Panc1 (cell line): ENCODE measurements at regions not wholly inside any gene's neighbourhood (a gene's known extent, or its start where the extent isn't known, plus 50 kb on each side); places are given as distances from the start of the nearest gene placed in this dataset.

Experiments
- ATAC-seq: fragments of 200-7000 bp; cut with Tn5 transposase; 2 replicates; pipeline ENCODE4 v1.9.1; 2020; ENCODE audit warnings: mild to moderate bottlenecking, moderate library complexity
- BruUV-seq: library from RNA; stranded (reverse); fragments of 400-500 nt; replicated peaks from 2 replicates; lab custom pipeline; 2021; lab: Mats Ljungman, UMichigan
- CTCF ChIA-PET: fragments of 300-600 bp; sonication (Branson Sonifier 250); formaldehyde crosslinking; loops from one replicate; lab custom pipeline; 2022; ENCODE audit warnings: antibody characterized with exemption; lab: Charles Lee
- POLR2A ChIA-PET: fragments of 300-600 bp; sonication (Branson Sonifier 250); formaldehyde crosslinking; loops from one replicate; lab custom pipeline; 2022; ENCODE audit warnings: antibody characterized with exemption; lab: Charles Lee
- DNase-seq: peaks from one replicate; pipeline ENCODE4 v3.0.0-alpha.2; 2010; ENCODE audit warnings: low read depth, low spot score
- H3K27ac ChIP-seq: 2 replicates; pipeline ENCODE4 v1.5.1; 2011; ENCODE audit warnings: mild to moderate bottlenecking, low read length, inconsistent platforms
- H3K27me3 ChIP-seq: fragments of 200-500 bp; sonication (Bioruptor generic); 2 replicates; pipeline ENCODE4 v1.6.0; 2014; ENCODE audit warnings: low read length, inconsistent platforms; ENCODE audit not compliant: control insufficient read depth, insufficient read depth
- H3K36me3 ChIP-seq: fragments of 200-500 bp; sonication (Bioruptor generic); 2 replicates; pipeline ENCODE4 v1.5.1; 2014; ENCODE audit warnings: inconsistent platforms, mild to moderate bottlenecking, low read length, moderate library complexity; ENCODE audit not compliant: control insufficient read depth, insufficient read depth
- H3K4me1 ChIP-seq: 2 replicates; pipeline ENCODE4 v1.5.1; 2011; ENCODE audit warnings: inconsistent platforms, mild to moderate bottlenecking, low read length, moderate library complexity; ENCODE audit not compliant: control insufficient read depth, insufficient read depth
- H3K4me3 ChIP-seq, 2 experiments: 2 replicates each; pipeline ENCODE4 v1.5.1; 2011 to 2012; ENCODE audit warnings: low read depth in 2 of 2, low read length in 2 of 2, mild to moderate bottlenecking in 2 of 2, inconsistent platforms in 1 of 2, moderate library complexity in 1 of 2
- H3K9me3 ChIP-seq: fragments of 200-500 bp; sonication (Bioruptor generic); 2 replicates; pipeline ENCODE4 v1.5.1; 2014; ENCODE audit warnings: low read depth, mild to moderate bottlenecking, inconsistent platforms, low read length, moderate library complexity; ENCODE audit not compliant: control insufficient read depth, insufficient read depth
- POLR2AphosphoS5 ChIP-seq: IDR thresholded peaks from 2 replicates; pipeline ENCODE4 v1.6.1; 2012; ENCODE audit warnings: mild to moderate bottlenecking, low read depth, low read length, moderate library complexity
- SIN3A ChIP-seq: IDR thresholded peaks from 2 replicates; pipeline ENCODE4 v1.6.1; 2012; ENCODE audit warnings: low read depth, mild to moderate bottlenecking, low read length, moderate library complexity, borderline replicate concordance; ENCODE audit not compliant: insufficient read depth
- TCF7L2 ChIP-seq: IDR thresholded peaks from 2 replicates; pipeline ENCODE4 v1.6.1; 2011; ENCODE audit warnings: mild to moderate bottlenecking, low read depth, low read length, inconsistent platforms
- in situ Hi-C: cut with HindIII; loops from 2 replicates; pipeline ENCODE4 v1.10.0; 2016; ENCODE audit warnings: low sequenced_read_pairs, low pct_unique_long_range_greater_than_20kb
- intact Hi-C: fragments of 100-400 bp; cut with micrococcal nuclease; formaldehyde crosslinking; loops from one replicate; pipeline ENCODE4 v1.10.0; 2022; ENCODE audit not compliant: unreplicated experiment
- TF ChIP-seq, protein P1 (sequence below): fragments of 450-650 bp; IDR thresholded peaks from 2 replicates; pipeline ENCODE4 v1.5.1; 2017; ENCODE audit warnings: mild to moderate bottlenecking
- TF ChIP-seq, protein P2 (sequence below), 2 experiments: IDR thresholded peaks; 2 replicates each; pipeline ENCODE4 v1.6.1; 2011 to 2012; ENCODE audit warnings: low read depth in 2 of 2, control low read depth in 1 of 2, low read length in 1 of 2, mild to moderate bottlenecking in 1 of 2, moderate library complexity in 1 of 2; ENCODE audit not compliant: insufficient read depth in 1 of 2

DNA sequence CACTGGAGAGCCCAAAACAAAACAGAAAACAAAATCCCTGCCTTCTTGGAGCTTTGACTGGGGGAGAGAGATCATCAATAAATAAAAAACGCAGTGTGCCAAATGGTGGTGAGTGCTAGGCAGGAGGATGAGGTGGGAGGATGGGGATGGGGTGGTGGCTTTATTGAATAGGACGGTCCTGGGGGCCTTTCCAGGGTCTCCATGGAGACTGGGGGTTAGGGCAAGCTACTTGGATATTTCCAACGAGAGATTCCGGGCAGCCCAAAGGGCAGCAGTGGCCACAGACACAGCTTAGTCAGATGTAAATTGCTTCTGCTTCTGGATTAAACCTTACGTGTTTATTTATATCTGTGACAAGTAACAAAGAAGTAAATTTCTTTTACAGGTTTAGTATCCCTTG lies 700.1 kb downstream of the QKI start:
- BruUV-seq = no TSS peak
- ATAC-seq (no peak), DNase-seq (no peak)
- Histone ChIP-seq H3K27ac (no peak overlapping the region), H3K9me3 (no peaks in the 10 kb centered on the region), H3K27me3 (no peaks in the 10 kb centered on the region), H3K36me3 (no peaks in the 10 kb centered on the region), H3K4me1 (no peaks in the 10 kb centered on the region), H3K4me3 (no peak overlapping the region)
- no peak for TF ChIP-seq POLR2AphosphoS5
- no peak for TF ChIP-seq TCF7L2
- TF ChIP-seq, protein P1, sequence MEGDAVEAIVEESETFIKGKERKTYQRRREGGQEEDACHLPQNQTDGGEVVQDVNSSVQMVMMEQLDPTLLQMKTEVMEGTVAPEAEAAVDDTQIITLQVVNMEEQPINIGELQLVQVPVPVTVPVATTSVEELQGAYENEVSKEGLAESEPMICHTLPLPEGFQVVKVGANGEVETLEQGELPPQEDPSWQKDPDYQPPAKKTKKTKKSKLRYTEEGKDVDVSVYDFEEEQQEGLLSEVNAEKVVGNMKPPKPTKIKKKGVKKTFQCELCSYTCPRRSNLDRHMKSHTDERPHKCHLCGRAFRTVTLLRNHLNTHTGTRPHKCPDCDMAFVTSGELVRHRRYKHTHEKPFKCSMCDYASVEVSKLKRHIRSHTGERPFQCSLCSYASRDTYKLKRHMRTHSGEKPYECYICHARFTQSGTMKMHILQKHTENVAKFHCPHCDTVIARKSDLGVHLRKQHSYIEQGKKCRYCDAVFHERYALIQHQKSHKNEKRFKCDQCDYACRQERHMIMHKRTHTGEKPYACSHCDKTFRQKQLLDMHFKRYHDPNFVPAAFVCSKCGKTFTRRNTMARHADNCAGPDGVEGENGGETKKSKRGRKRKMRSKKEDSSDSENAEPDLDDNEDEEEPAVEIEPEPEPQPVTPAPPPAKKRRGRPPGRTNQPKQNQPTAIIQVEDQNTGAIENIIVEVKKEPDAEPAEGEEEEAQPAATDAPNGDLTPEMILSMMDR = no peak
- TF ChIP-seq SIN3A = no peak
- TF ChIP-seq, protein P2, sequence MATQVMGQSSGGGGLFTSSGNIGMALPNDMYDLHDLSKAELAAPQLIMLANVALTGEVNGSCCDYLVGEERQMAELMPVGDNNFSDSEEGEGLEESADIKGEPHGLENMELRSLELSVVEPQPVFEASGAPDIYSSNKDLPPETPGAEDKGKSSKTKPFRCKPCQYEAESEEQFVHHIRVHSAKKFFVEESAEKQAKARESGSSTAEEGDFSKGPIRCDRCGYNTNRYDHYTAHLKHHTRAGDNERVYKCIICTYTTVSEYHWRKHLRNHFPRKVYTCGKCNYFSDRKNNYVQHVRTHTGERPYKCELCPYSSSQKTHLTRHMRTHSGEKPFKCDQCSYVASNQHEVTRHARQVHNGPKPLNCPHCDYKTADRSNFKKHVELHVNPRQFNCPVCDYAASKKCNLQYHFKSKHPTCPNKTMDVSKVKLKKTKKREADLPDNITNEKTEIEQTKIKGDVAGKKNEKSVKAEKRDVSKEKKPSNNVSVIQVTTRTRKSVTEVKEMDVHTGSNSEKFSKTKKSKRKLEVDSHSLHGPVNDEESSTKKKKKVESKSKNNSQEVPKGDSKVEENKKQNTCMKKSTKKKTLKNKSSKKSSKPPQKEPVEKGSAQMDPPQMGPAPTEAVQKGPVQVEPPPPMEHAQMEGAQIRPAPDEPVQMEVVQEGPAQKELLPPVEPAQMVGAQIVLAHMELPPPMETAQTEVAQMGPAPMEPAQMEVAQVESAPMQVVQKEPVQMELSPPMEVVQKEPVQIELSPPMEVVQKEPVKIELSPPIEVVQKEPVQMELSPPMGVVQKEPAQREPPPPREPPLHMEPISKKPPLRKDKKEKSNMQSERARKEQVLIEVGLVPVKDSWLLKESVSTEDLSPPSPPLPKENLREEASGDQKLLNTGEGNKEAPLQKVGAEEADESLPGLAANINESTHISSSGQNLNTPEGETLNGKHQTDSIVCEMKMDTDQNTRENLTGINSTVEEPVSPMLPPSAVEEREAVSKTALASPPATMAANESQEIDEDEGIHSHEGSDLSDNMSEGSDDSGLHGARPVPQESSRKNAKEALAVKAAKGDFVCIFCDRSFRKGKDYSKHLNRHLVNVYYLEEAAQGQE (IDR thresholded peaks at IDR 0.05; ENCODE audit: insufficient read depth in 1 of 2, low read depth in 2 of 2, low read length in 1 of 2) = no peak
- CTCF ChIA-PET = no interaction called here
- in situ Hi-C loops (no loop called here), intact Hi-C loops (no loop called here)
- POLR2A ChIA-PET = no interaction called here

DNA sequence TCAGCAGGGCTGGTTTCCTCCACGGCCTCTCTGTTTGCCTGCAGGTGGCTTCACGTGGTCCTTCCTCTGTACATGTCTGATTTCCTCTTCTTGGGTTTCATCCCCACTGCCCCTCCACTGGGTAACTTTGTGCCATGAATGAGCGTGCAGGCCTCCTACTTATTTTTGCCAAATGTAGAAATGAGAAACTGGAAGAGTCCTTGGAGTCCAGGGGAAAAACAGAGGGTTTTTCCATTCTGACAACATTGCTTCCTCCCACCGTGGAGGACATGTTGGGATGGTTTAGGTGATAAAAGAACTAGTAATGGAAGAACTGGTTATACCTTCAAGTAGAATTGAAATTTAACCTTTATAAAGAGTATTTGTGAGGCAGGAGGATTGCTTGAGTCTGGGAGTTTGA lies 699.5 kb downstream of the QKI start:
- Histone ChIP-seq H3K27me3 (no peaks in the 10 kb centered on the region), H3K9me3 (no peaks in the 10 kb centered on the region), H3K4me3 (no peak overlapping the region), H3K36me3 (no peaks in the 10 kb centered on the region), H3K27ac (no peak overlapping the region), H3K4me1 (no peaks in the 10 kb centered on the region)
- BruUV-seq = no TSS peak
- ChIA-PET POLR2A (no interaction called here), CTCF (no interaction called here)
- TF ChIP-seq TCF7L2 (no peak), SIN3A (no peak), POLR2AphosphoS5 (no peak)
- TF ChIP-seq, protein P2 (IDR thresholded peaks at IDR 0.05; ENCODE audit: insufficient read depth in 1 of 2, low read depth in 2 of 2, low read length in 1 of 2) = no peak
- TF ChIP-seq, protein P1 = no peak
- in situ Hi-C loops = no loop called here
- intact Hi-C loops = no loop called here
- no peak for DNase-seq
- no peak for ATAC-seq
